Colonic mucosa (tissue), 4 donors: ENCODE measurements at regions not wholly inside any gene's neighbourhood (a gene's known extent, or its start where the extent isn't known, plus 50 kb on each side); places are given as distances from the start of the nearest gene placed in this dataset.

Source experiments
- DNase-seq: peaks from one replicate; pipeline ENCODE4 v3.0.0-alpha.2; 2020
- H3K27ac ChIP-seq: fragments of 200-600 bp; one replicate; pipeline ENCODE4 v1.8.0; 2021
- H3K27me3 ChIP-seq: fragments of 200-600 bp; one replicate; pipeline ENCODE4 v1.8.0; 2021
- H3K36me3 ChIP-seq: fragments of 200-600 bp; one replicate; pipeline ENCODE4 v1.8.0; 2021
- H3K4me1 ChIP-seq: fragments of 200-600 bp; one replicate; pipeline ENCODE4 v1.8.0; 2021; ENCODE audit warnings: mild to moderate bottlenecking
- H3K4me3 ChIP-seq: fragments of 200-600 bp; one replicate; pipeline ENCODE4 v1.8.0; 2021
- H3K9ac ChIP-seq, 2 donors: one replicate each; pipeline ENCODE4 v1.7.0; 2013; ENCODE audit warnings: control low read depth in 2 of 2, low read depth in 2 of 2, low read length in 2 of 2
- H3K9me3 ChIP-seq: fragments of 200-600 bp; one replicate; pipeline ENCODE4 v1.8.0; 2021
- intact Hi-C: fragments of 100-400 bp; cut with DNase I; formaldehyde crosslinking; loops from one replicate; pipeline ENCODE4 v1.14.1; 2022
- TF ChIP-seq, protein P1 (sequence below): fragments of 200-600 bp; IDR thresholded peaks from one replicate; pipeline ENCODE4 v1.8.0; 2022; ENCODE audit warnings: antibody characterized with exemption, mild to moderate bottlenecking
- donor health status: healthy.
- donor health status: DM: no; HTN: no; CAD: no.
- donor health status: DM: no; HTN: no; CAD: no.

GRCh38 chr10:117442944-117443685 lies 67.9 kb upstream of the PDZD8 start:
- Histone ChIP-seq H3K9me3 (no peaks in the 10 kb centered on the region), H3K27ac (no peak overlapping the region), H3K27me3 (no peaks in the 10 kb centered on the region), H3K4me3 (peak overlapping the region; percentile 19), H3K36me3 (no peaks in the 10 kb centered on the region), H3K9ac (no peak overlapping the region), H3K4me1 (no peaks in the 10 kb centered on the region)
- TF ChIP-seq, protein P1, sequence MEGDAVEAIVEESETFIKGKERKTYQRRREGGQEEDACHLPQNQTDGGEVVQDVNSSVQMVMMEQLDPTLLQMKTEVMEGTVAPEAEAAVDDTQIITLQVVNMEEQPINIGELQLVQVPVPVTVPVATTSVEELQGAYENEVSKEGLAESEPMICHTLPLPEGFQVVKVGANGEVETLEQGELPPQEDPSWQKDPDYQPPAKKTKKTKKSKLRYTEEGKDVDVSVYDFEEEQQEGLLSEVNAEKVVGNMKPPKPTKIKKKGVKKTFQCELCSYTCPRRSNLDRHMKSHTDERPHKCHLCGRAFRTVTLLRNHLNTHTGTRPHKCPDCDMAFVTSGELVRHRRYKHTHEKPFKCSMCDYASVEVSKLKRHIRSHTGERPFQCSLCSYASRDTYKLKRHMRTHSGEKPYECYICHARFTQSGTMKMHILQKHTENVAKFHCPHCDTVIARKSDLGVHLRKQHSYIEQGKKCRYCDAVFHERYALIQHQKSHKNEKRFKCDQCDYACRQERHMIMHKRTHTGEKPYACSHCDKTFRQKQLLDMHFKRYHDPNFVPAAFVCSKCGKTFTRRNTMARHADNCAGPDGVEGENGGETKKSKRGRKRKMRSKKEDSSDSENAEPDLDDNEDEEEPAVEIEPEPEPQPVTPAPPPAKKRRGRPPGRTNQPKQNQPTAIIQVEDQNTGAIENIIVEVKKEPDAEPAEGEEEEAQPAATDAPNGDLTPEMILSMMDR, result peak; percentile 94
- DNase-seq, result peak; percentile 85
- intact Hi-C loops, result no loop called here

DNA sequence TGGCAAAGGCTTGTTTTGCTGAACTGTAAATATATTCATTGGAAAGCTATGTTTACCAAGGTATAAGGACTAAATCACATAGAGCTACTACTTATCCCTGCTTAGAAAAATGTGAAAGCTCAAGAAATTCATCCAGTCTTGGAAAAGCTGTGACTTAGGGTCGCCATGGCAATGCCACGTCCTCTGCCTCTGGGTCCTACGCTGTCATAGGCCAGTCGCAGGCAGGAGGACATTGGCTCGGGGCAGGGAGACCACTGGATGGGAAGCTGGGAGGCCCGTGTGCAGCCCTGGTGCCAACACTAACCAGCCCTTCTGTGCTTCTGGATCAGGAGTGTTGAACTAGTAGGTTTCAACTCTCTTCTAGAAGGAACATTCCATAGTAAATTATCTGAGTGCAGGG lies 67.3 kb upstream of the PDZD8 start:
- no peaks in the 10 kb centered on the region for H3K36me3 ChIP-seq
- H3K9me3 ChIP-seq, result no peaks in the 10 kb centered on the region
- H3K27me3 ChIP-seq, result no peaks in the 10 kb centered on the region
- DNase-seq, result no peak
- H3K27ac ChIP-seq, result no peak overlapping the region
- no peak overlapping the region for H3K9ac ChIP-seq
- H3K4me3 ChIP-seq, result no peak overlapping the region
- TF ChIP-seq, protein P1, result no peak
- H3K4me1 ChIP-seq, result no peaks in the 10 kb centered on the region
- intact Hi-C loops, result no loop called here

DNA sequence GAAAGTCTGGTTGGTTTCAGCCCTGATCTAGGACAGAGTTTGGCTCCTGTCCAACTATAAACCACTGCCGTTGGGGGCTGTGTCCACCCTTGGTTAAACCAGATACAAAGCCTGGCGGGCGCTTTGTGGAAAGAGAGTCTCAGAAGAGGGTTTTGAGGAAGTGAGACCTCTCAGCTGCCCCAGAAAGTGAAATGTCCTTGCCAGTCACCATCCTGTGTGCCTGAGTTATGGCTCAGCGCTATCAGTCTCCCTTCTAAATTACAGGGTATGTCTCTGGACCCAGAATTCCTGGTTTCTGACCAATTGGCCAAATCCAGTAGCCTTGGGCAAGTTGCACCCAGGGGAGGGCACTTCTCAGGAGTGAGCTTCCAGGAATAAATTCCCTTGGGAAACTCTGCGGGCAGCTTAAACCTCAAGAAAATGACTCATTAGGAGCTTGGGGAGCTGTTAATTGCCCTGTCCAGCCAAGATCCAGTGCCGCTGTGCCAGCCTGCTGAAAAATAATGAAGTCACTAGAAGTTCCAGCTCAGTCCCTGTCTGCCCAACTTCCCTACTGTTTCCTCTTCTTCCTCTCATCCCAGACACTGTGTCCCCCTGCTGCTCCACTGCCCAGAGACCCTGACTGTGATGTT lies 66.7 kb upstream of the PDZD8 start:
- no peak overlapping the region for H3K4me3 ChIP-seq
- DNase-seq, result no peak
- intact Hi-C loops, result no loop called here
- no peaks in the 10 kb centered on the region for H3K27me3 ChIP-seq
- no peak overlapping the region for H3K9ac ChIP-seq
- TF ChIP-seq, protein P1, result no peak
- no peak overlapping the region for H3K27ac ChIP-seq
- H3K36me3 ChIP-seq, result no peaks in the 10 kb centered on the region
- H3K9me3 ChIP-seq, result no peaks in the 10 kb centered on the region
- no peaks in the 10 kb centered on the region for H3K4me1 ChIP-seq

- intact Hi-C loops, result no loop called here
- TF ChIP-seq, protein P1, result no peak
- no peak overlapping the region for H3K9ac ChIP-seq
- no peaks in the 10 kb centered on the region for H3K36me3 ChIP-seq
- no peak for DNase-seq
- H3K27ac ChIP-seq, result no peak overlapping the region
- no peaks in the 10 kb centered on the region for H3K9me3 ChIP-seq
- no peaks in the 10 kb centered on the region for H3K27me3 ChIP-seq
- H3K4me3 ChIP-seq, result no peak overlapping the region
- no peaks in the 10 kb centered on the region for H3K4me1 ChIP-seq
Measured at GRCh38 chr10:117441361-117441760, 66.1 kb upstream of the PDZD8 start.

GRCh38 chr10:117439243-117439912 lies 64.1 kb upstream of the PDZD8 start:
- Histone ChIP-seq H3K27ac (no peak overlapping the region), H3K27me3 (no peaks in the 10 kb centered on the region), H3K9ac (no peak overlapping the region), H3K36me3 (no peaks in the 10 kb centered on the region), H3K4me1 (no peaks in the 10 kb centered on the region), H3K9me3 (no peaks in the 10 kb centered on the region), H3K4me3 (no peak overlapping the region)
- DNase-seq, result no peak
- TF ChIP-seq, protein P1, result no peak
- intact Hi-C loops, result no loop called here
